SK-N-MC (cell line): ENCODE measurements at regions not wholly inside any gene's neighbourhood (a gene's known extent, or its start where the extent isn't known, plus 50 kb on each side); places are given as distances from the start of the nearest gene placed in this dataset.

Source experiments
- EZH2 ChIP-seq: fragments of 200-600 bp; sonication (generic); IDR thresholded peaks from one replicate; pipeline ENCODE4 v1.6.1; 2017; ENCODE audit warnings: antibody characterized with exemption
- FOXP2 ChIP-seq: optimal IDR thresholded peaks from 2 replicates; pipeline ENCODE3; 2011; ENCODE audit warnings: mild to moderate bottlenecking, moderate library complexity; ENCODE audit not compliant: insufficient read depth; ENCODE audit errors: extremely low read length, control extremely low read depth
- POLR2AphosphoS5 ChIP-seq: IDR thresholded peaks from 2 replicates; pipeline ENCODE4 v1.6.1; 2012; ENCODE audit warnings: mild to moderate bottlenecking, low read depth, low read length, borderline replicate concordance

DNA sequence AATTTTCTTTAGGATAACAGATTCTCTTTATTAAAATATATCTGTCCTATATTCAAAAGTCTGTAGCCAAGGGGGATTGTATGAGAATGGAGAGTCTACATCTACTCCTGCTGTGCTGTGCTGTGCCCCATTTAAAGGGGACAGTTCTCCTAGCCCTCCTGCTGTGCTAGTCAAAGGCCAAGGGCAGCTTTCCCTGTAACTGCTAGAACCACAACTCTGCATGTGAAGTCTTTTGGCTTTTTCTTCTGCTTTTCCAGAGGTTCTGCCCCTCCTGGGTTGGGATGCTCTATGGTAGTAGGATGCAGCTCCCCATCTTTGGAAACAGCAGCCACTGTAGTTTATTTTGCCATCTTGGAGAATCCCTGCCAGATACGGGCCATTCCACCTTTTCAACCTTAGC is 197.5 kb upstream of the JUN start:
- no peak for TF ChIP-seq EZH2
- no peak for TF ChIP-seq FOXP2
- TF ChIP-seq POLR2AphosphoS5, result no peak
